ENCODE measurements at regions not wholly inside any gene's neighbourhood (a gene's known extent, or its start where the extent isn't known, plus 50 kb on each side); places are given as distances from the start of the nearest gene placed in this dataset.

DNA sequence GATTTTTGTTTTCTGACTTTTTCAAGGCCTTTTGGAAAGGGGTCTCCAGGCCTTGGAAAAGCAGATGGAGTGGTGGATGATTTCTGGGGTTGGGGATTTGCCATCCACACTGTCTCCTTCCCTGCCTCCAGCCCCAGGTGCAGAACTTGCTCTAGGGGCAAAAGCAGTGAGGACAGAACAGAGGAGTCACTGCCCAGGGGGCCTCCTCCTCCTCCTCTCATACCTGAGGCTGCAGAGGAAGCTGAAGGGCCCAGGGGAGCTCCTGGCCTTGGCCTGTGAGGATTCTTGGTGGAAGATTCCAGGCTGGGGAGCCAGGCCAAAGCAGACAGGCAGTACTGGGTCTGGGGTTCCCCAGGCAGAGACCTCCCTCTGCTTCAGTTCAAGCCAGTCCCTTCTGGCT is 52.3 kb upstream of the URI1 start:
- TF ChIP-seq, protein P1, sequence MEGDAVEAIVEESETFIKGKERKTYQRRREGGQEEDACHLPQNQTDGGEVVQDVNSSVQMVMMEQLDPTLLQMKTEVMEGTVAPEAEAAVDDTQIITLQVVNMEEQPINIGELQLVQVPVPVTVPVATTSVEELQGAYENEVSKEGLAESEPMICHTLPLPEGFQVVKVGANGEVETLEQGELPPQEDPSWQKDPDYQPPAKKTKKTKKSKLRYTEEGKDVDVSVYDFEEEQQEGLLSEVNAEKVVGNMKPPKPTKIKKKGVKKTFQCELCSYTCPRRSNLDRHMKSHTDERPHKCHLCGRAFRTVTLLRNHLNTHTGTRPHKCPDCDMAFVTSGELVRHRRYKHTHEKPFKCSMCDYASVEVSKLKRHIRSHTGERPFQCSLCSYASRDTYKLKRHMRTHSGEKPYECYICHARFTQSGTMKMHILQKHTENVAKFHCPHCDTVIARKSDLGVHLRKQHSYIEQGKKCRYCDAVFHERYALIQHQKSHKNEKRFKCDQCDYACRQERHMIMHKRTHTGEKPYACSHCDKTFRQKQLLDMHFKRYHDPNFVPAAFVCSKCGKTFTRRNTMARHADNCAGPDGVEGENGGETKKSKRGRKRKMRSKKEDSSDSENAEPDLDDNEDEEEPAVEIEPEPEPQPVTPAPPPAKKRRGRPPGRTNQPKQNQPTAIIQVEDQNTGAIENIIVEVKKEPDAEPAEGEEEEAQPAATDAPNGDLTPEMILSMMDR (IDR thresholded peaks at IDR 0.05): no peak
- TF ChIP-seq POLR2A (IDR thresholded peaks at IDR 0.05): no peak

All from uterus (tissue), 2 donors.